Liver (tissue), 8 donors: ENCODE measurements at regions not wholly inside any gene's neighbourhood (a gene's known extent, or its start where the extent isn't known, plus 50 kb on each side); places are given as distances from the start of the nearest gene placed in this dataset.

Source experiments
- DNase-seq: peaks from one replicate; pipeline ENCODE4 v3.0.0-alpha.2; 2017; ENCODE audit warnings: low spot score
- H3K27ac ChIP-seq, 2 donors: one replicate each; pipeline ENCODE4 v1.7.0; 2013; ENCODE audit warnings: inconsistent platforms in 2 of 2, low read length in 2 of 2, control low read depth in 1 of 2, low read depth in 1 of 2, mild to moderate bottlenecking in 1 of 2
- H3K27me3 ChIP-seq, 4 donors: one replicate each; pipeline versions ENCODE4 v1.6.1 to v1.7.0; 2013; ENCODE audit warnings: low read length in 3 of 4, inconsistent platforms in 1 of 4, mild to moderate bottlenecking in 1 of 4, moderate library complexity in 1 of 4; ENCODE audit not compliant: control insufficient read depth in 4 of 4, insufficient read depth in 4 of 4
- H3K36me3 ChIP-seq, 4 donors: one replicate each; pipeline versions ENCODE4 v1.6.1 to v1.7.0; 2013; ENCODE audit warnings: low read length in 3 of 4, mild to moderate bottlenecking in 3 of 4, low read depth in 1 of 4, moderate library complexity in 1 of 4; ENCODE audit not compliant: control insufficient read depth in 4 of 4, insufficient read depth in 3 of 4
- H3K4me1 ChIP-seq, 4 donors: one replicate each; pipeline versions ENCODE4 v1.6.1 to v1.7.0; 2013; ENCODE audit warnings: low read length in 3 of 4, mild to moderate bottlenecking in 3 of 4, moderate library complexity in 1 of 4; ENCODE audit not compliant: control insufficient read depth in 4 of 4, insufficient read depth in 4 of 4
- H3K4me3 ChIP-seq, 3 donors: one replicate each; pipeline versions ENCODE4 v1.6.1 to v1.7.0; 2013; ENCODE audit warnings: low read length in 3 of 3, control low read depth in 1 of 3, low read depth in 1 of 3, mild to moderate bottlenecking in 1 of 3
- H3K9ac ChIP-seq, 2 donors: one replicate each; pipeline ENCODE4 v1.7.0; 2013; ENCODE audit warnings: low read length in 2 of 2, mild to moderate bottlenecking in 2 of 2, moderate library complexity in 2 of 2, control low read depth in 1 of 2, low read depth in 1 of 2
- H3K9me3 ChIP-seq, 4 donors: one replicate each; pipeline versions ENCODE4 v1.6.1 to v1.7.0; 2013; ENCODE audit warnings: low read length in 3 of 4; ENCODE audit not compliant: control insufficient read depth in 4 of 4
- ATF3 ChIP-seq: IDR thresholded peaks from 2 replicates; pipeline ENCODE4 v1.6.1; 2016; ENCODE audit warnings: antibody characterized with exemption
- CTCF ChIP-seq: fragments of 150-350 bp; IDR thresholded peaks from 2 replicates; pipeline ENCODE4 v1.5.1; 2017; ENCODE audit warnings: improper control_type of control experiment, low read depth, low read length; ENCODE audit not compliant: missing input control
- EGR1 ChIP-seq, 2 donors: IDR thresholded peaks; 2 replicates each; pipeline ENCODE4 v1.6.1; 2016 to 2018; ENCODE audit warnings: antibody characterized with exemption in 2 of 2, low read depth in 2 of 2
- FOXA1 ChIP-seq: IDR thresholded peaks from 2 replicates; pipeline ENCODE4 v1.6.1; 2016; ENCODE audit warnings: antibody characterized with exemption
- FOXA2 ChIP-seq: IDR thresholded peaks from 2 replicates; pipeline ENCODE4 v1.6.1; 2016; ENCODE audit warnings: antibody characterized with exemption
- GABPA ChIP-seq, 2 donors: IDR thresholded peaks in 1 of 2; conservative IDR thresholded peaks in 1 of 2; 2 replicates each; pipeline ENCODE4 v1.6.1; 2016; ENCODE audit warnings: antibody characterized with exemption in 2 of 2, mild to moderate bottlenecking in 1 of 2, moderate library complexity in 1 of 2
- HNF4A ChIP-seq, 2 donors: conservative IDR thresholded peaks; 2 replicates each; pipeline ENCODE4 v1.6.1; 2016; ENCODE audit warnings: antibody characterized with exemption in 2 of 2, mild to moderate bottlenecking in 2 of 2
- HNF4G ChIP-seq: IDR thresholded peaks from 2 replicates; pipeline ENCODE4 v1.6.1; 2016; ENCODE audit warnings: antibody characterized with exemption
- JUND ChIP-seq, 2 donors: IDR thresholded peaks; 2 replicates each; pipeline ENCODE4 v1.6.1; 2016; ENCODE audit warnings: antibody characterized with exemption in 2 of 2
- MAX ChIP-seq: IDR thresholded peaks from 2 replicates; pipeline ENCODE4 v1.6.1; 2016; ENCODE audit warnings: antibody characterized with exemption
- NR2F2 ChIP-seq: IDR thresholded peaks from 2 replicates; pipeline ENCODE4 v1.6.1; 2016; ENCODE audit warnings: antibody characterized with exemption
- RAD21 ChIP-seq, 2 donors: IDR thresholded peaks; 2 replicates each; pipeline ENCODE4 v1.6.1; 2016; ENCODE audit warnings: antibody characterized with exemption in 2 of 2, mild to moderate bottlenecking in 2 of 2
- REST ChIP-seq: IDR thresholded peaks from 2 replicates; pipeline ENCODE4 v1.6.1; 2016; ENCODE audit warnings: antibody characterized with exemption, mild to moderate bottlenecking
- RXRA ChIP-seq, 2 donors: IDR thresholded peaks; 2 replicates each; pipeline ENCODE4 v1.6.1; 2017 to 2018; ENCODE audit warnings: antibody characterized with exemption in 2 of 2, mild to moderate bottlenecking in 1 of 2
- SP1 ChIP-seq: IDR thresholded peaks from 2 replicates; pipeline ENCODE4 v1.6.1; 2018; ENCODE audit warnings: antibody characterized with exemption, mild to moderate bottlenecking
- TAF1 ChIP-seq: conservative IDR thresholded peaks from 2 replicates; pipeline ENCODE4 v1.6.1; 2016; ENCODE audit warnings: antibody characterized with exemption, mild to moderate bottlenecking
- YY1 ChIP-seq: IDR thresholded peaks from 2 replicates; pipeline ENCODE4 v1.6.1; 2016; ENCODE audit warnings: antibody characterized with exemption, mild to moderate bottlenecking
- ZBTB33 ChIP-seq: IDR thresholded peaks from 2 replicates; pipeline ENCODE4 v1.6.1; 2016; ENCODE audit warnings: antibody characterized with exemption
- WGBS: extraction: QIAGEN DNeasy Blood & Tissue Kit; methylation state at CpG from one replicate; pipeline ENCODE4 v1.1.7; 2013; 5-methylcytosine and 5-hydroxymethylcytosine counted together
- donor health status: healthy.
- donor health status: healthy.
- donor health status: healthy.
- donor health status: healthy.
- donor health status: healthy.

GRCh38 chr14:66037361-66037760, 448.8 kb upstream of the CCDC196 start:
- H3K36me3 ChIP-seq = no peaks in the 10 kb centered on the region
- H3K9ac ChIP-seq = no peak overlapping the region
- DNase-seq = no peak
- H3K4me1 ChIP-seq = no peaks in the 10 kb centered on the region
- no peak overlapping the region for H3K4me3 ChIP-seq
- no peak for TF ChIP-seq MAX
- TF ChIP-seq FOXA2 = no peak
- TF ChIP-seq NR2F2 = no peak
- no peak for TF ChIP-seq RAD21 (IDR thresholded peaks at IDR 0.05)
- H3K27ac ChIP-seq = no peak overlapping the region
- WGBS = 66% methylated on average over 2 of the region's 2 CpGs
- H3K27me3 ChIP-seq = no peaks in the 10 kb centered on the region
- H3K9me3 ChIP-seq = no peaks in the 10 kb centered on the region

- Histone ChIP-seq H3K4me3 (no peak overlapping the region), H3K27me3 (no peaks in the 10 kb centered on the region), H3K27ac (no peak overlapping the region), H3K9ac (no peak overlapping the region), H3K9me3 (no peaks in the 10 kb centered on the region), H3K36me3 (no peaks in the 10 kb centered on the region), H3K4me1 (no peaks in the 10 kb centered on the region)
- DNase-seq = no peak
- TF ChIP-seq CTCF (no peak), HNF4G (no peak), REST (no peak), FOXA2 (no peak), ZBTB33 (no peak), RAD21 (IDR thresholded peaks at IDR 0.05) (no peak), FOXA1 (no peak), HNF4A (conservative IDR thresholded peaks at IDR 0.05) (no peak), GABPA (IDR thresholded peaks at IDR 0.05 in 1 of 2, conservative IDR thresholded peaks at IDR 0.05 in 1 of 2) (no peak), JUND (IDR thresholded peaks at IDR 0.05) (no peak), SP1 (no peak), ATF3 (no peak), EGR1 (IDR thresholded peaks at IDR 0.05; ENCODE audit: low read depth in 2 of 2) (no peak), TAF1 (no peak), MAX (no peak), YY1 (no peak), RXRA (IDR thresholded peaks at IDR 0.05) (no peak)
- 67% methylated on average over 3 of the region's 3 CpGs for WGBS
These were observed 448.0 kb upstream of the CCDC196 start for GRCh38 chr14:66038212-66038611.
